Transverse colon (tissue), 4 donors: ENCODE measurements at regions not wholly inside any gene's neighbourhood (a gene's known extent, or its start where the extent isn't known, plus 50 kb on each side); places are given as distances from the start of the nearest gene placed in this dataset.

Source experiments
- EP300 ChIP-seq: sonication (generic); formaldehyde crosslinking; IDR thresholded peaks from one replicate; pipeline ENCODE4 v1.6.1; 2017; ENCODE audit warnings: antibody characterized with exemption, low read depth
- POLR2A ChIP-seq: fragments of 450-650 bp; IDR thresholded peaks from one replicate; pipeline ENCODE4 v1.6.1; 2016; ENCODE audit warnings: antibody characterized with exemption, mild to moderate bottlenecking, moderate library complexity
- POLR2AphosphoS5 ChIP-seq, 3 donors: sonication (generic); formaldehyde crosslinking; IDR thresholded peaks; one replicate each; pipeline ENCODE4 v1.6.1; 2016; ENCODE audit warnings: antibody characterized with exemption in 3 of 3
- TF ChIP-seq, protein P1 (sequence below), 5 experiments: fragments of 200-600 bp in 3 of 5; fragments of 450-650 bp in 2 of 5; sonication (generic) in 3 of 5; IDR thresholded peaks; 1 replicate in 2 of 5; 2 replicates in 3 of 5; pipeline ENCODE4 v1.5.1; 2016 to 2017; ENCODE audit warnings: antibody characterized with exemption in 5 of 5, inconsistent platforms in 3 of 5, mild to moderate bottlenecking in 2 of 5, moderate library complexity in 1 of 5

DNA sequence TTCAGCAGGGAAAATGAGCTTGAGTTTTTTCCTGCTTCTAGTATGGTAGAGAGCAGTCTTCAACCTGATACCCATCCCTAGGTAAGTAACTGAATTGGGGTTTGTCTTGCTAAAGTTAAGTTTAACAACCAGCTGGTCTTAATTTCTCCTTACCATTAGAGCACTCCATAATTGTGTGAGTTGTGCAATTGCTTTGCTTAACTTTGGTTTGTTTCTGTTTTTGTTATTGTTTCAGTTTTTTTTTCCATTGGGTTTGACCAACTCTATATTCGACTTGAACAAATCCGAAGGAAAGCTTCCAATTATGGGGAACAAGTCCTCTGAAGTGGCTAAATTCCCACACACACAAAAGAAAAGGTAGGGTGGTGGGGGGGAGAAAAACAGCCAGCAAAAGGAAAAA, 641.1 kb downstream of the PLA2G4A start:
- TF ChIP-seq, protein P1, sequence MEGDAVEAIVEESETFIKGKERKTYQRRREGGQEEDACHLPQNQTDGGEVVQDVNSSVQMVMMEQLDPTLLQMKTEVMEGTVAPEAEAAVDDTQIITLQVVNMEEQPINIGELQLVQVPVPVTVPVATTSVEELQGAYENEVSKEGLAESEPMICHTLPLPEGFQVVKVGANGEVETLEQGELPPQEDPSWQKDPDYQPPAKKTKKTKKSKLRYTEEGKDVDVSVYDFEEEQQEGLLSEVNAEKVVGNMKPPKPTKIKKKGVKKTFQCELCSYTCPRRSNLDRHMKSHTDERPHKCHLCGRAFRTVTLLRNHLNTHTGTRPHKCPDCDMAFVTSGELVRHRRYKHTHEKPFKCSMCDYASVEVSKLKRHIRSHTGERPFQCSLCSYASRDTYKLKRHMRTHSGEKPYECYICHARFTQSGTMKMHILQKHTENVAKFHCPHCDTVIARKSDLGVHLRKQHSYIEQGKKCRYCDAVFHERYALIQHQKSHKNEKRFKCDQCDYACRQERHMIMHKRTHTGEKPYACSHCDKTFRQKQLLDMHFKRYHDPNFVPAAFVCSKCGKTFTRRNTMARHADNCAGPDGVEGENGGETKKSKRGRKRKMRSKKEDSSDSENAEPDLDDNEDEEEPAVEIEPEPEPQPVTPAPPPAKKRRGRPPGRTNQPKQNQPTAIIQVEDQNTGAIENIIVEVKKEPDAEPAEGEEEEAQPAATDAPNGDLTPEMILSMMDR (IDR thresholded peaks at IDR 0.05), result no peak
- TF ChIP-seq POLR2A (no peak), POLR2AphosphoS5 (IDR thresholded peaks at IDR 0.05) (no peak), EP300 (no peak)
